CD4-positive, alpha-beta T cell treated with Interleukin-6 for 4 hours (primary cell): ENCODE measurements at regions not wholly inside any gene's neighbourhood (a gene's known extent, or its start where the extent isn't known, plus 50 kb on each side); places are given as distances from the start of the nearest gene placed in this dataset.
A peak's percentile ranks its signal among the peaks of the same experiment; 100 is the strongest.

Experiments used
- DNase-seq: peaks from one replicate; pipeline ENCODE4 v3.0.0-alpha.2; 2020; ENCODE audit warnings: mixed read lengths

GRCh38 chr6:25041485-25042035 is 105.8 kb upstream of the RIPOR2 start:
- peak; percentile 34 for DNase-seq

DNA sequence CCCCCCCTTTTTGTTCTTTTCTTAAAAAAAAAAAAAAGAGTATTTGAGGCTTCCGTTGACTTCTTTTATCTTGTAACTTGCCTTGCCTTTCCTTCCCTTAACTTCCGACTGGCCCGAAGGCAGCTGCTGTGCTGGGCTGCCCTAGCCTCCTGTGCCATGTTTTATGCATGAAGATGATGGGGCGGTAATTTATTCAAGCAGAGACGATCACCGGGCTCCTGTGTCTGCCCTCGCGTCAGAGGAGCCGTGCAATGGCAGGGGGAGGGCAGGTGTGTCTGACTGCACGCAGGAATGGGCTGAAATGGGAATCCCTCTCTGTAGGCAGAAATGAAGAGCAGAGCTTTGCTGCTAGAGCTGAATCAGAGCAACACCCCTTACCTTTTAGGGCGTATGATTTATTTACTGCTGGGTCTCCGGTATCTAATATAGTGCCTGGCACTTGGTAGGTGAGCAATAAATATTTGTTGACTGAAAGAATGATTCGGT is 106.3 kb upstream of the RIPOR2 start:
- DNase-seq, result peak; percentile 62

DNA sequence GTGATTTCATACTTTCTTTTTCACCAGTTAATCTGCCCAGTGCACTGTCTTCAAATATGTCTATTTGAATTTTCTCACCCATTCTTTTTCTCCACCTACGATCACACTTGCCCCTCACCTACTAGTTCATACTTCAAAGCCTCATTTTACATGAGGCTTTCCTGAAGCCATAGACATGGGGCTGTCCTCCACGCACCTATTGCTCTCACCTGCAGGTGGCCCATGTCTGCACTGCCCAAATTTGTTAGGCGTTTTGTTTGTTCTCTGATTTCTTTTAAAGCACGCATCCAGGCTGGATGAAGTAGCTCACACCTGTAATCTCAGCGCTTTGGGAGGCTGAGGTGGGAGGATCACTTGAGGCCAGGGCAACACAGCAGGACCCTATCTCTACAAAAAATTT is 106.8 kb upstream of the RIPOR2 start:
- DNase-seq, result peak; percentile 39

DNA sequence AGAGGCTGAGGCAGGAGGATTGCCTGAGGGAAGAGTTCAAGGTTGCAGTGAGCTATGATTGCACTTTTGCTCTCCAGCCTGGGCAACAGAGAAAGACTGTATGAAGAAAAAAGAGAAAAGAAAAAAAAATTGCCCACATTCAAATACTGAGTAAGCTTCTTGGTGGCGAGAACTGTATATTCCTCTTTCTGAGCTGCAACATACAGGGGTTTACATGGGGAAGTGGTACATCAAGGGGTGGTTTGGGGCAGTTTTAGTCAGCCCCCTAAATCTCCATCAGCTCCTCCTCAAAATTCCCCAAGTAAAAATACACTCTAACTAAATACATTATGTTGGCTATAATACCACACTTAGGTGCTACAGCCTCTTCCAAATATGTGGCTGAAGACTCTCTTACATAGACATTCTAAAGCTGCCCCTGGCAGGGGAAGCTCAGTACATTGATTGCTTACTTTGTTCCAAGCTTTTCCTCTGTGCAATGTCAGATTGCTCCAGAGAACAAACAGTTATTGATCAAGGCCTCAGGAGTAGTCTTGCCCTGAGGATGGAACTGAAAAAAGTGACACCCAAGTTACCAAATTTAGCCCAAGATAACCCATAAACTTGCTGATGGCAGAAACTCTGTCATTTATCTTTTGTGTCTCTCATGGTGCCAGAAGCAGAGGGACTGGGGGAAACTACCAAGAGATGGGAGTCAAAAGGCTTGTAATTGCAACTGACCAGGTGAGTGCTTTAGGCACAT is 107.4 kb upstream of the RIPOR2 start:
- DNase-seq, result no peak

DNA sequence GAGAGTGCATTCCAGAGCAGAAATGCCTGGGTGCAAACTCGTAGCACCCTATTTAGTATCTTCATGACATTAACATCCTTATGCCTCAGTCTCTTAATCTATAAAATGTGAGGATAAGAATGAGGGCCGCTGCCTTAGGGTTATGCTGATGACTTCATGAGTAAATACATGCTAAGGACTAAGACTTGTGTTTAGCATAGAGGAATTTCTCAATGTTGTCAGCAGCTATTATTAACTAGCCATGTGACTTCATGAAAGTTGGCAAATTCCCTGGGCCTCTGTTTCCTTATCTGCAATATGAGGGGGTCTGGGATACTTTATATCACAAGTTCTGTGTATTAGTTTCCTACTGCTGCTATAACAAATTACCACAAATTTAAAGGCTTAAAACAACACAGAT is 108.1 kb upstream of the RIPOR2 start:
- DNase-seq, result no peak

DNA sequence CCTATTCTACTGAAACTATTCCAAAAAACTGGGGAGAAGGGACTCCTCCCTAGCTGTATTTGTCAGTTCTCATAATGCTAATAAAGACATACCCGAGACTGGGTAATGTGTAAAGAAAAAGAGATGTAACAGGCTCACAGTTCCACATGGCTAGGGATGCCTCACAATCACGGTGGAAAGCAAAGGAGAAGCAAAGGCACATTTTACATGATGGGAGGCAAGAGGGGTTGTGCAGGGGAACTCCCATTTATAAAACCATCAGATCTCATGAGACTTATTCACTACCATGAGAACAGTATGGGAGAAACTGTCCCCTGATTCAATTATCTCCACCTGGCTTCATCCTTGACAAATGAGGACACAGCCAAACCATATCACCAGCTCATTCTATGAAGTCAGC is 111.2 kb upstream of the RIPOR2 start:
- DNase-seq, result no peak

DNA sequence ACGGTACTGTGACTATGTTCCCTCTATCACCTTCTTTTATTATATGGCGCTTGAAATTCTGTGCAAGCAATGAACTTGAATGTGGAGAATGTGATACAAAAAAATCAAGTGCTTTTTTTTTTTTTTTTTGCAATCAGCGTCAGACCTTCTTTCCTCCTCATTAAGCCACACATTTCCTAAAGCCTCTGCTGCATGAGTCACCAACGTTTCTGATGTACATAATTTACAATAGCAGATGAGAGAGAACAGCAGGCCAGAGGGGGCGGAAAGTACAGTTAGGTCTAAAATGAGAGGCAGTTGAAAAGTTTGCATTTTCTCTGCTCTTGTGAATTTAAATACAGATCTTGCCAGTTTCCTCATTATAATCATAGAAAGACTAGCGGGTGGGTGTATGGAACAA is 114.6 kb upstream of the RIPOR2 start:
- DNase-seq, result peak; percentile 73

DNA sequence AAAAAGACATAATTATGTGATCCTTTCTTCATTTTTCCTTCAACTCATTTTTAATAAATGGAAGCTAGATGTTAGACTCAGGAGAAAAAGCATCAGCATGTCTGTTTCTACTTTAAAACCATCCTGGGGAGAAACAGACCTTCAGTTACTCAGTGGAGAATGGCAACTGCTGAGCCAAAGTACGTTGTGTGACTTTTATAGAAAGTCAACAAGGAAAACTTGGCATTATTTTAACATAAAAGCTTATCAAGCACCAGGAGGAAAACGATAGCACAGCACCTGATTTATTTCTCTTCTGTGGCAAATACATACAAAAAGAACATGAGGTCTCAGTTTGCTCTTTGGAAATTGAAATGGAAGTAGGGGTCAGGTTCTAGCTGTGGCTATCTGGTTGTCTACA is 115.3 kb upstream of the RIPOR2 start:
- no peak for DNase-seq

GRCh38 chr6:25052181-25052580 is 116.4 kb upstream of the RIPOR2 start:
- DNase-seq, result no peak

DNA sequence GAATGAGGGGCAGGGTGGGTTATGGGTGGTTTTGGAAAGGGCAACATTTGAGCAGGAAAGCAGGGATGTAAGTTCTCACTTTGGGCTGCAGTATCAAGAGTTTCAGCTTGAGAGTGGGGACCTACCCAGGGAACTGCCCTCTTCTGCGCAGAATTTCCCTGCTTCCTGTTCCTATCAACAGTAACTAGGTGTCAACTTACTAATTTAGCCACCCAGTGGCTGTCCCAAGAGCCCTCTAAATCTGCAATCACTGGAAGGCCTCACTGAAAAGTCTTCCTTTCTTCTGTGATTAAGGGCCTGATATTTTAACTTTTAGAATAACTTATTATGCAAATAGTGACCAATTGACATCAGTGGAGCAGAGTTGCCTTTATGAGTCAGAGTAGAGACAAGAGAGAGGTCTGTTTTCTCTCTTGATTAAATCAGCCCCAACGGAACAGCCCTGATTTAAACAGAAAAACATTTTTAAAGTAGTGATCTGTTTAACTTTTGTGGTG is 118.2 kb upstream of the RIPOR2 start:
- DNase-seq, result no peak

- DNase-seq, result no peak
Observed at GRCh38 chr6:25054469-25054868, 118.7 kb upstream of the RIPOR2 start.

DNA sequence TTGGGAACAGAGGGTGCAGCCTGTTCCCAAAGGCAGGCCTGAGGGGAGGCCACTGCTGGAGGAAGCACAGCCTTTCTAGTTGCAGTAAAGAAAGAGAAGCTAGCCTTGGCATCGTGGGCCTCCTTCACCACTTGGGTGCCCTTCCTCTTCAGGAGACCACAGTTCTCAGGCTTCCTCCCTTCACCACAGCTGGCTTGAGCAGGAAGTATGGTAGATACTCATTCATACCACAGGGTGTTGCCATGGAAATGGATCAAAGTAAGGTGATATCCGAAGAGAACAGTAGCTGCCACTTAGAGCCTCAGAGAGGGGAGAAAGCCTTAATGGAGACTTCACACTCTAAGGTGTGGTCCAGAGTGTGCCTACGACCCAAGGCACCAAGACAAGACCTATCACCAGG is 120.4 kb upstream of the RIPOR2 start:
- DNase-seq, result peak; percentile 75

DNA sequence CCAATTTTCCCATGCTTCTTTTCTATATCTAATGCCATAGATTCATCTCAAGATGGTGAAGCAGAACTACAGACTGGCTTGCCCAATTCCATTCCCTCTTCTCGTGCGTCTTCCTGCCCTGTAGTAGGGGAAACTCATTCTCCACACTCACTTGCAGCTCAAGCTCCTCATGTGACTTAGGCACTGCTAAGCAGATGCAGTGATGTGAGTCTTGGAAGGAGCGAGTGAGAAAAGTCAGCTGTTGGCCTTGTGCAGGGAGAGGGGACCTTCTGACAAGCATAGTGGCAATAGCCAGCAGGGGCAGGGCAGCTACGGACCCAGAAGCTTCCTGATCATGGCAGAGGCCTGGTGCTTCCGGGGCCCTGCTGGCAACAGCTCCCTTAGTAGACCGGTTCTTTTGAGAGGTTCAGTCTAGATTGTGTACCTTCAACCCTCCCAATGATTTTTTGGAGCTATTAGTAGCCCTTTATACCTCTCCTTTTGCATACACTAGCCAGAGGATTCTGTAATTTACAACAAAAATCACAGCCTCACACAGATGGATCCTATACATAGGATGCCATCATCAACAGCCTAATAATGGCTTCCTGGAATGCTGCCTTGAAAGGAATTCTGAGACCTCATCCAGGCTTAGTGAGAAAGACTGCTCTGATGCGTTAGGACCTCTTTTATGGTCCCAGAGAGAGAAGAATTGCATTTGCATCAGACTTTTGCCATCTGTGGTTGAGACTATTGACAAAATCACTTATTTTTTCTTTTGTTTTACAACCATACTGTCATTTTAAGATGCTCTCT is 121.5 kb upstream of the RIPOR2 start:
- DNase-seq, result no peak

DNA sequence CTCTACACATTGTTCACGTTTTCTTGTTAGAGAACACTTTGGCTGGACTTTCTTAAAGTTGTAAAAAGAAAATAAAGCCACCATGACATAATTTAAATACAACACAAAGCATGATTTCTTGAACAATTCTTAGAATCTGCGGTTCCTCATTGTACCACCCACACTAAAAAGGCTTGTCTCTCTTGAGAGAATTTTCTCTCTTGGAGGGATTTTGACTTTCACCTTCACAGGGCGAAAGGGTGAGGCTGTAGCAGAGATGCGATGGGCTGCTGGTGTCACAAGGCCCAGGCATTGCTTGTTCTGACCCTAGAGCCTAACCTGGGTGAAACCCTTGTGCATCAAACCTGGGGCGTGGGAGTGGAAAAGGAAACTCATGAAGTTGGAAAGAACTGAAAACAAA is 122.7 kb upstream of the RIPOR2 start:
- no peak for DNase-seq

DNA sequence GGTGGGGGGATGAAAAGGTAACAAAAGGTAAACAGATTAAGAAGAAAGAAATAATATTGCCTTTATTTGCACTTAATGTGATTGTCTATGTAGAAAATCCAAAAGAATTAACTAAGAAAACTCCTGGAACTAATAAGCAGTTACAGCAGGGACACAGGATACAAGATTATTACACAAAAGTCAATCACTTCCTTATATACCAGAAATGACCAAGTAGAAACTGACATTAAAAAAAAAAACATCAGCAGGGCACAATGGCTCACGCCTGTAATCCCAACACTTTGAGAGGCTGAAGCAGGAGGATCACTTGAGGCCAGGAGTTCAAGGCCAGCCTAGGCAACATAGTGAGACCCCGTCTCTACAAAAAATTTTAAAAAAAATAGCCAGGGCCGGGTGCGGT is 123.2 kb upstream of the RIPOR2 start:
- DNase-seq, result no peak

DNA sequence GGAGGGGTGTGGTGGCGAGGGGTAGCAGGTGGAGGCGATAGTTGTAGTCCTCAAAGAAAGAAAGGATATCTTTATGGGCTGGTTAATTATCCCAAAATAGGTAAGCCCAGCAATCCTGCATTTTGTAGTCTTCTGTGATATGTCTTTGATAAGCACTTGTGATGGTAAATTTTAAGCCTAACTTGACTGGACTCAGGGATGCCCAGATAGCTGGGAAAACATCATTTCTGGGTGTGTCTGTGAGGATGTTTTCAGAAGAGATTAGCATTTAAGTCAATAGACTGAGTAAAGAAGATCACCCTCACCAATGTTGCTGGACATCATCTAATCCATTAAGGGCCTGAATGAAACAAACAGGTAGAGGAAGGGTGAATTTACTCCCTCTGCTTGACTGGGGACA is 124.8 kb upstream of the RIPOR2 start:
- DNase-seq, result no peak

GRCh38 chr6:25061289-25061936 is 125.7 kb upstream of the RIPOR2 start:
- DNase-seq, result no peak

DNA sequence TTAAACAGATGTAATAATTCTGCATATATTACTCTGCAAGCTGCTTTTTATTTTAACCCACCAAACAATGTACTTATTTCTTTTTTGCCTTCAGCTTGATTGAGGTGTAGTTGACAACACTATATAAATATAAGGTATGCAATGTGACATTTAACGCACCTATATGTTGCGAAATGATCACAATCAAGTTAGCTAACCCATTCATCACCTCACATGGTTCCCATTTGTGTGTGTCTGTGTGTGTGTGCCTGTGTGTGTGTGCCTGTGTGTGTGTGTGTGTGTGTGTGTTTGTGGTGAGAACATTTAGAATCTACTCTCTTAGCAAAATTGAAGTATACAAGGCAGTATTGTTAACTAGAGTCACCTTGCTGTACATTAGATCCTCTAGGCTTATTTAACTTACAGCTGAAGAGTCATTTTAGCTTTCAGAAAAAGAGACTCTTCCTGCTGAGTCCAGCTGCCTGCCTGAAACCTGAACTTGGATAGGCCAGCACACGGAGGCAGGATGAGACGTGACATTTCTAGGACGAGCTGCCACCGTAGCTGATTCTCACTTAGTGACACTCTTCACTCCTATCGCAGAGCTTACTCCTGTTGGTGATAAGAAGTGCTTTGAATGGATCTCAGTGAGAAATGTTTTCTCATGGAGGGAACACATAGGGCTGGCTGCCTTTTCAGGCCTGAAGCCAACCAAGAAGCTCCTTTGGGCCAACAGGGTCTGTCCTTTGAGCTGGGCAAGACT is 126.5 kb upstream of the RIPOR2 start:
- DNase-seq, result no peak

DNA sequence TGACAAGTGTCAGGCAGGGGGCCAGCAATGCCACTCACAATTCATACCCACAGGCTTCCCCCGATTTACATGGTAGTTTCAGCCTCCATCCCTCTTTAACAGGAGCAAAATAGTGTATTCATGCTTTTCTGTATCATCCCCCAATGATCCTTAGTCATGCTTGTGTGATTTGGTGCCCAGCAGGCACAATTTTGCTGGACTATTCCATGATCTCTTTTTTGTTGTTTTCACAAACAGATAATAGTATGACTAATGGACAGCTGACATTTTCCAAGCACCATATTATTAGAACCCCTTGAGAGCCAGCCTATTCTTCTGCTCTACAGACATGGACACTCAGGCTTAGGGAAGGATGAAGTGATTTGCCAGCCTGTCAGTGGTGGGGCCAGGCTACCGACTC is 128.2 kb upstream of the RIPOR2 start:
- no peak for DNase-seq

GRCh38 chr6:25065666-25066065 is 129.9 kb upstream of the RIPOR2 start:
- DNase-seq, result no peak

- DNase-seq, result no peak
Observed at GRCh38 chr6:25066593-25066992, 130.8 kb upstream of the RIPOR2 start.

- DNase-seq, result no peak
Observed at GRCh38 chr6:25068866-25069265, 133.1 kb upstream of the RIPOR2 start.
